GM19240 (cell line): ENCODE measurements at regions not wholly inside any gene's neighbourhood (a gene's known extent, or its start where the extent isn't known, plus 50 kb on each side); places are given as distances from the start of the nearest gene placed in this dataset.
"Not testable (repeated sequence)": the region's sequence is repeated elsewhere in the genome, so short reads cannot be mapped to it uniquely, and the experiment has no call there.

Experiments
- DNase-seq: peaks from one replicate; pipeline ENCODE4 v3.0.0; 2011; ENCODE audit warnings: low spot score; ENCODE audit not compliant: insufficient read length

GRCh38 chr20:30164389-30164788 lies 1093.1 kb upstream of the DEFB115 start:
- not testable (repeated sequence) for DNase-seq

- no peak for DNase-seq
Measured at GRCh38 chr20:30167540-30167939, 1089.9 kb upstream of the DEFB115 start.

DNA sequence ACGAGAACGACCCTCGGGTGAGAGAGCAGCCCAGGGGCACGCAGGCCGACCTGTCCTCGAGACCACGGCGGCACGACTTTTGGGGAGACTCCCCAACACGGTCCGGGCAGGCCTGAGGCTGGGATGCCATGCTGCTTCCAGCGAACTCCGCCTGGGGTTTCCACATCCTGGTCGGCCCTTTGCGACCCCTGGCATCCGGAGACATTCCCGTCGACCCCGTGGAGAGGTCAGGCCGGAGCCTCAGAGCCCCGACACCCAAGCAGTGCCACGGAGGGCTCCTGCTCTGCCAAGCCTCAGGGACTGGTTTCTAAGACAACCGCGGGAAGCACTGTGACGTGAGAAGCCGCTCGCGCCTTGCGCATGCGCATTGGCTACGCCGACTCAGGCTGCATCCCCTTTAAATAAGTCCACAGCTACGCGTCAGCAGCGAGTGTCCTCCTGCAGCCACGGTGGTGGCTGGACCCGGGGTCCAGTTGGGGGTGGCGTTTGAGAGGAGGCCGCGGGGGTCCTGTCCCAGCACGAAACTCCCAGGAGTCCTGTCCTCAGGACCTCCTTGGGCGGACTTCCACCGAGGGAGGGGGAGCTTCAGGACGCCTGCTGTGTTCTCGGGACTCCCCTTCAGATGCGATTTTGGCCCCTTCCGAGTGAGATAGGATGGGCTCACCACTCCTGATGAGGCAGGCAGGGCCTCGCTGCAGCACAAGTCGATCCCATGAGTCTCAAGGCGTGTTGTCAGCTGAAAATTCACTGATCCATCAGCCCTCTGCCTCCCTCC lies 1089.3 kb upstream of the DEFB115 start:
- no peak for DNase-seq

DNA sequence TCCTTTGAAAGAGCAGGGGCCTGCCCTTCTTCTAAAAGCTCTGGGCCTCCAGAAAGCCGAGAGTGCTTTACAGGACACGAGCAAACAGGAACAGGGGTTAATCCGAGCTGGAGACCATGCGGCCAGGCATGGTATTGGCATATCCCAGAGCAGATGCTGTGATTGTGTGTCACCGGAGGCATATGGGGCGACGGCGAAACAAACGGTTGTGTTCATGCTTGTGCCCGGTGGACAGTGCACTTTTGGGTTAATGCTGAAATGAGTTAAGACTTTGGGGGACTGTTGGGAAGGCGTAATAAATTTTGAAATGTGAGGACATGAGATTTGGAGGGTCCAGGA lies 1088.7 kb upstream of the DEFB115 start:
- no peak for DNase-seq

DNA sequence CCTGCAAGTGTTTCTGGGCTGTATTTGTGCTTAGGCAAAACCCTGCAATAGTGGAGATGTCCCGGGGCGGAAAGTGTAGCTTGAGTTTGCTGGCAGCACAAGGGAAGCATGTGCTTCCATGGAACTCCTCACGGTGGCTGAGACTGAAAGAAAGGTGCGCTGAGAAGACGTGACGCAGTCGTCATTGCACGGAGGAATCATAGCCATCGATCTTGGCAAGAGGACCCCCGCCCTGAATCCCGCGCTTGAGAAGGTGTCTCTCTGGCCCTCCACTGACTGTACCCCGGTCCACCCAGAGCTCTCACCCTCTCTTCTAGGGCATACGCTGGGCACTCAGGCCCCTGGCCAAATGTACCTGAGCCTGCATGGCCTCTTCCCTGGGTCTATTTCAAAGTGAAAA lies 1081.8 kb upstream of the DEFB115 start:
- DNase-seq: no peak

- DNase-seq: not testable (repeated sequence)
Measured at GRCh38 chr20:30183124-30183523, 1074.3 kb upstream of the DEFB115 start.

DNA sequence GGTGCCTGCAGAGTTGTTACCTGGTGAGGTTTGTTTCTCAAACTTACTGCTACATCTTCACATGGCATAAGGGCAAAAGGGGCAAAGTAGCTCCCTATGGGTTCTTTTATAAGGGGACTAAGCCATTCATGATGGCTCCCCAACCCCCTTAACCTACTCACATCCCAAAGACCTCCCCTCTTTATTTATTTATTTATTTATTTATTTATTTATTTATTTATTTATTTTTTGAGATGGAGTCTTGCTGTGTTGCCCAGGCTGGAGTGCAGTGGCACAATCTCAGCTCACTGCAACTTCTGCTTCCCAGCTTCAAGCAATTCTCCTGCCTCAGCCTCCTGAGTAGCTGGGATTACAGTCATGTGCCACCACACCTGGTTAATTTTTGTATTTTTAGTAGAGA lies 1065.7 kb upstream of the DEFB115 start:
- DNase-seq: not testable (repeated sequence)

DNA sequence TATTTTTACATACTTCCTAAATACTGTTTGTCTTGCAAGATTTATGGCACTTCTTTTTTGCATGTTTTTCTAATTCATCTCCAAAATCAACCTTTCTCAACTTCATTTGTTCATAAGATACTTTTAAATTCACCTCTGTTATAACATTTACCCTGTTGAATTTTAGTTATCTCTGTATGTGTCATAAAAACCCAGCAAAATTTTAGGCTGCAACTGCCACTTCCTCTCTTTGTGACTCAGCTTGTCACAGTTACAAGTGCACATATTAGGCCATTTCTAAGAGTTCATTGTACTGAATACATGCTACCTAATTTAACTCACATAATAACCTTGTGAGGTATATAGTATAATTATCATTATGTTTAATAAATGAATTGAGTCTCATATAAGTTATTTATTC lies 1023.0 kb upstream of the DEFB115 start:
- not testable (repeated sequence) for DNase-seq

DNA sequence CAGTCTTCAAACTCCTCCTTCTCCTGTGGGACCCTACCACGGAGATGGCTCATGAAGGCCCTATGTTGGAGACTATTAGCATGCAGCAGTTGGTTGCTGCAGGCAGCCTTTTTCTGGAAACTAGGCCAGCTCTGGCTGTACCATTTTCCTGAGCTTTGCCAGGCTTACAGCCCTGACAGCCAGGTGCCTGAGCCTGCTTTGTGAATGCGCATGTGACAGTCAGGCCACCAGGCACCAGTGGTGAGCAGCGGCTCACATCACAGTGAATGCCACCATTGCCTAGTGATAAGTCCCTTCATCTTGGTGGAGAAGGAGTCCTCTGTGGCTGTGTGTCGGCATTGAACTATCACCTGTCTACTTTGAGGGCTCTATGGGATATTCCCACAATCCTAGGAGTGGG lies 982.4 kb upstream of the DEFB115 start:
- not testable (repeated sequence) for DNase-seq

- DNase-seq: no peak
Measured at GRCh38 chr20:30281584-30282197, 975.8 kb upstream of the DEFB115 start.

GRCh38 chr20:30283476-30284280 lies 973.8 kb upstream of the DEFB115 start:
- not testable (repeated sequence) for DNase-seq

DNA sequence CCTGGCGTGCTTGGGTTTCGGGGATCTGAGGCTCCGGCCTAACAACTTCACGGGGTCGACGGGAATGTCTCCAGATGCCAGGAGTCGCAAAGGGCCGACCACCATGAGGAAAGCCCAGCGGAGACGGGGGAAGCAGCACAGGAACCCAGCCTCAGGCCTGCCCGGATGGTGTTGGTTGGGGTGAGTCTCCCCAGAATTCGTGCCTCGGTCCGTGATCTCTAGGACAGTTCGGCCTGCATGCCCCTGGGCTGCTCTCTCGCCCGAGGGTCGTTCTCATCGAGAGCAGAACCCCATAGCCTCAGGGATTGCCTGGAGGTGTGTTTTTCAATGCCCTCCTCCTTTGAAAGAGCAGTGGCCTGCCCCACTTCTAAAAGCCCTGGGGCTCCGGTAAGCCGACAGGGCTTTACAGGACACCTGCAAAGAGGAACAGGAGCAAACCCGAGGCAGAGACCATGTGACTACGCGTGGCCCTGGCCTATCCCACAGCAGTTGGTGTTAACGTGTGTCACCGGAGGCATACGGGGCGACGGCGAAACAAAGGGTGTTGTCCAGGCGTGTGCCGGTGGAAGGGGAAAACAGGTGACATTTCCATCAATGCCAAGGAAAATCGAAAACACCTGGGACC lies 973.1 kb upstream of the DEFB115 start:
- no peak for DNase-seq

DNA sequence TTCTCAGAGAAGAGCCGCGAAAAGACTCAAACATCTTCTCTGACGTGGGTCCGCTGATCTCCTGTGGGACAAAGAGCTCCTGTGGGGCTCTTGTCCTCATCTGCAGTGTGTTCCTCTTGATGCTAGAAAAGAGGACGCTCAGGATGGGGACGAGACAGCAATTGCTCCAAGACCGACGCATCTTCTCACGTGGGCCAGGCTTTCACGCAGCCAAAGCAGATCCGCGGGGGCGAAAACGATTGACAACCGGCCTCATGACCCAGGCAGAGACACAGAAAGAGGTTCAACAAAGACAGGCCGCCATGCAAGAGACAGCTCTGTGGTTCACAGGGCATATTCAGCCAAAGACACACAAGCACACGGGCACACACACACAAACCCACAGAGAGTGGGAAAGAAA lies 971.8 kb upstream of the DEFB115 start:
- no peak for DNase-seq

GRCh38 chr20:30286157-30286556 lies 971.3 kb upstream of the DEFB115 start:
- no peak for DNase-seq

GRCh38 chr20:30287459-30287858 lies 970.0 kb upstream of the DEFB115 start:
- DNase-seq: not testable (repeated sequence)

DNA sequence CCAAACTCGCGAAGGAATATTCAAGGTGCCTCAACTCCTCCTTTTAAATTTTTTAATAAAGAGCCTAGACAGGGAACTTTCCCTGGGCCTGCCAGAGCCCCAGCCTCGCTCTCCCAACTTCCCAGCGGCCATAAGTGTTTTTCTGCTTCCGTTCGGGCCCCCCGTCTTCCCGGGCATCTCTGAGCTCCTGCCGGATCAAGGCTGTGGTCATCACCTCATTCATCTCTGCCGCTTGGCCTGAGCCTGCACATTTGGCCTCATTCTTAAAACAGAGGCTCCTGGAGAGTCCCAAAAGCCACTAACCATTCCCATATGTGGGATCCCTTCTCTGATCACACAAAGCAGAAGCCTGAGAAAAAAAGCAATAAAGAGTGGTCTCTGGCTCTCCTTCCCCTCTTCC lies 969.1 kb upstream of the DEFB115 start:
- DNase-seq: no peak

- not testable (repeated sequence) for DNase-seq
Measured at GRCh38 chr20:30289049-30289448, 968.4 kb upstream of the DEFB115 start.

DNA sequence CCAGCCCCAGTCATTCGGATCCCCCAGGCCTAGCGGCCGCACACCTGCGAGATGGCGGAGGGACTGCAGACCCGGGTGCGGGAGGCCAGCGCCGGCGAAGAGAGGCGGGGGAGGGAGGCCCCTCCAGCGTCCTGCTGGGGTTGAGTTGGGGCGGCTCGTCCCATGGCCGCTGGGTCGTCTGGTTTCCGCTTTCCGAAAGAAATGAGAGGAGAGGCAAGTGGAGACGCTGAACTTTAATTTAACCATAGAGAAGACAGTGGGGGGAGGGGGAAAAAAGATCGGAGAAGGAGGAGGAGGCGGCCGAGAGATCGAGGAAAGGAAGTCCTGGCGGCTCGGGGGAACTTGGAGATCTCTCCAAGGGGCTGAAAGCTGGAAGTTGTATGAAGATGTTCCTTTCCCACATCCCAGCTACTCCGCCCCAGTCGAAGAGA lies 967.7 kb upstream of the DEFB115 start:
- DNase-seq: not testable (repeated sequence)

DNA sequence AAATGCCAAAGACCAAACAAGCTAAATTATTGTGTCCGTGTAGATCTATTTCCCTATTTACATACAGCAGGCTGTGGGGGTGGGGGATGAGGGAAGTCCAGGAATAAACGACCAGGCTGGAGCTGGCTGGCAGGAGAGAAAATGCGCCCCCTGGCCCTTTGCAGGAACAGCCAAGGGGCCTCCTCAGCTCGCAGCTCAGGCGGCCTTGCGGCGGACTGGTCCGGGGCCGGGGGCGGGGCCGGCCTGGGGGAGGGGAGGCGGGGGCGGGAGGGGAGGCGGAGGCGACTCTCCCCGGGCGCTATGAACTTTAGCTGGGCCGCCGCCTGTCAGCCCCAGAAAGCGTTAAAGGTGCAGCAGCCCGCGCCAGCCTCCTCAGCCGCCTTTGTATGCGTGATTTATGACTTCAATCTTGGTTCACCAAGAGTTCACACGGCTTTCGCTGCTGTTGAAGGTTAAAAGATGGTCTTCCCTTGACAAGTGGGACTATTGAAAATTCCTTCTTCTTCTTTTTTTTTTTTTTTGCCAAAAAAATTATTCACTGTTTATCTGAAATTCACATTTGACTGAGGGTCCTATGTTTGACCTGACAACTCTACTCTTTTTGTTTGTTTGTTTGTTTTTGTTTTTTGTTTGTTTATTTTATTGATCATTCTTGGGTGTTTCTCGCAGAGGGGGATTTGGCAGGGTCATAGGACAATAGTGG lies 967.0 kb upstream of the DEFB115 start:
- peak; percentile 15 for DNase-seq

- not testable (repeated sequence) for DNase-seq
Measured at GRCh38 chr20:30291064-30291379, 966.4 kb upstream of the DEFB115 start.

GRCh38 chr20:30291686-30292085 lies 965.8 kb upstream of the DEFB115 start:
- not testable (repeated sequence) for DNase-seq
